ENCODE measurements at regions not wholly inside any gene's neighbourhood (a gene's known extent, or its start where the extent isn't known, plus 50 kb on each side); places are given as distances from the start of the nearest gene placed in this dataset.

- intact Hi-C loops (cut with DNase I): no loop called here
- no peak for DNase-seq
These were observed 529.1 kb downstream of the PPARGC1A start for GRCh38 chr4:23360718-23361117.

GRCh38 chr4:23355258-23355657, 534.6 kb downstream of the PPARGC1A start:
- intact Hi-C loops (cut with DNase I): no loop called here
- DNase-seq: no peak

GRCh38 chr4:23353200-23353599, 536.6 kb downstream of the PPARGC1A start:
- intact Hi-C loops (cut with DNase I): no loop called here
- no peak for DNase-seq

- DNase-seq: no peak
- intact Hi-C loops (cut with DNase I): no loop called here
These were observed 540.9 kb downstream of the PPARGC1A start for GRCh38 chr4:23348789-23349498.

- intact Hi-C loops (cut with DNase I): no loop called here
- no peak for DNase-seq
These were observed 552.6 kb downstream of the PPARGC1A start for GRCh38 chr4:23337292-23337691.

- intact Hi-C loops (cut with DNase I): no loop called here
- DNase-seq: no peak
These were observed 555.6 kb downstream of the PPARGC1A start for GRCh38 chr4:23333946-23334878.

GRCh38 chr4:23333556-23333945, 556.3 kb downstream of the PPARGC1A start:
- no peak for DNase-seq
- intact Hi-C loops (cut with DNase I): no loop called here

- DNase-seq: no peak
- intact Hi-C loops (cut with DNase I): no loop called here
These were observed 557.5 kb downstream of the PPARGC1A start for GRCh38 chr4:23332313-23332712.

GRCh38 chr4:23327120-23327519, 562.7 kb downstream of the PPARGC1A start:
- no peak for DNase-seq
- intact Hi-C loops (cut with DNase I): no loop called here

GRCh38 chr4:23324021-23324690, 565.7 kb downstream of the PPARGC1A start:
- no peak for DNase-seq
- intact Hi-C loops (cut with DNase I): no loop called here

- DNase-seq: no peak
These were observed 566.4 kb downstream of the PPARGC1A start for GRCh38 chr4:23323436-23323835.

GRCh38 chr4:23322732-23323131, 567.1 kb downstream of the PPARGC1A start:
- no peak for DNase-seq
- intact Hi-C loops (cut with DNase I): no loop called here

More at GRCh38 chr4:23323436-23323835, 566.4 kb downstream of the PPARGC1A start:
- intact Hi-C loops (cut with DNase I): no loop called here

GRCh38 chr4:23320931-23321587, 568.8 kb downstream of the PPARGC1A start:
- intact Hi-C loops (cut with DNase I): no loop called here
- no peak for DNase-seq

GRCh38 chr4:23312686-23313085, 577.2 kb downstream of the PPARGC1A start:
- intact Hi-C loops (cut with DNase I): no loop called here
- no peak for DNase-seq

GRCh38 chr4:23311983-23312382, 577.9 kb downstream of the PPARGC1A start:
- DNase-seq: no peak
- intact Hi-C loops (cut with DNase I): no loop called here

GRCh38 chr4:23305026-23305425, 584.8 kb downstream of the PPARGC1A start:
- intact Hi-C loops (cut with DNase I): no loop called here

GRCh38 chr4:23298371-23298770, 591.5 kb downstream of the PPARGC1A start:
- DNase-seq: no peak
- intact Hi-C loops (cut with DNase I): no loop called here

More at GRCh38 chr4:23305026-23305425, 584.8 kb downstream of the PPARGC1A start:
- DNase-seq: no peak

- intact Hi-C loops (cut with DNase I): no loop called here
- no peak for DNase-seq
These were observed 592.5 kb downstream of the PPARGC1A start for GRCh38 chr4:23297327-23297726.

GRCh38 chr4:23291139-23291538, 598.4 kb downstream of the GBA3 start:
- intact Hi-C loops (cut with DNase I): no loop called here
- no peak for DNase-seq

- intact Hi-C loops (cut with DNase I): no loop called here
- no peak for DNase-seq
These were observed 597.9 kb downstream of the GBA3 start for GRCh38 chr4:23290656-23291055.
